Myocyte (in vitro differentiated cells): ENCODE measurements at regions not wholly inside any gene's neighbourhood (a gene's known extent, or its start where the extent isn't known, plus 50 kb on each side); places are given as distances from the start of the nearest gene placed in this dataset.

Source experiments
- DNase-seq: peaks from one replicate; pipeline ENCODE4 v3.0.0-alpha.2; 2012; ENCODE audit warnings: low read depth

GRCh38 chr4:136183513-136183912 lies 1348.8 kb downstream of the PCDH18 start:
- DNase-seq, result no peak

- DNase-seq, result no peak
Observed at GRCh38 chr4:136156947-136157346, 1375.3 kb downstream of the PCDH18 start.

GRCh38 chr4:136150046-136150445 lies 1382.2 kb downstream of the PCDH18 start:
- DNase-seq, result no peak

GRCh38 chr4:136136601-136137000 lies 1395.7 kb downstream of the PCDH18 start:
- no peak for DNase-seq

- no peak for DNase-seq
Observed at GRCh38 chr4:136124251-136124745, 1408.0 kb downstream of the PCDH18 start.

- no peak for DNase-seq
Observed at GRCh38 chr4:136121426-136121825, 1410.9 kb downstream of the PCDH18 start.

- no peak for DNase-seq
Observed at GRCh38 chr4:136113921-136114320, 1418.4 kb downstream of the PCDH18 start.

- no peak for DNase-seq
Observed at GRCh38 chr4:136112116-136112515, 1420.2 kb downstream of the PCDH18 start.

GRCh38 chr4:136106753-136107152 lies 1425.5 kb downstream of the PCDH18 start:
- DNase-seq, result no peak

- DNase-seq, result no peak
Observed at GRCh38 chr4:136103616-136104015, 1428.7 kb downstream of the PCDH18 start.

- no peak for DNase-seq
Observed at GRCh38 chr4:136097676-136098075, 1434.6 kb downstream of the PCDH18 start.

- no peak for DNase-seq
Observed at GRCh38 chr4:136088211-136088867, 1444.0 kb downstream of the PCDH18 start.

GRCh38 chr4:136078976-136079375 lies 1453.3 kb downstream of the PCDH18 start:
- peak; percentile 56 for DNase-seq

GRCh38 chr4:136056748-136057147 lies 1475.5 kb downstream of the PCDH18 start:
- DNase-seq, result no peak

GRCh38 chr4:136055360-136055759 lies 1476.9 kb downstream of the PCDH18 start:
- no peak for DNase-seq

GRCh38 chr4:136036744-136037143 lies 1495.5 kb downstream of the PCDH18 start:
- peak; percentile 12 for DNase-seq

- DNase-seq, result no peak
Observed at GRCh38 chr4:136032391-136032790, 1499.9 kb downstream of the PCDH18 start.

GRCh38 chr4:136025540-136025939 lies 1506.8 kb downstream of the PCDH18 start:
- DNase-seq, result no peak

- no peak for DNase-seq
Observed at GRCh38 chr4:136017556-136017955, 1514.7 kb downstream of the PCDH18 start.

GRCh38 chr4:136012220-136012619 lies 1520.1 kb downstream of the PCDH18 start:
- DNase-seq, result no peak

GRCh38 chr4:136009258-136009832 lies 1522.9 kb downstream of the PCDH18 start:
- peak; percentile 3 for DNase-seq

GRCh38 chr4:136007991-136008390 lies 1524.3 kb downstream of the PCDH18 start:
- DNase-seq, result no peak

- no peak for DNase-seq
Observed at GRCh38 chr4:136002316-136002715, 1530.0 kb downstream of the PCDH18 start.
